Activated naive CD4-positive, alpha-beta T cell treated with anti-CD3 and anti-CD28 coated beads, Interleukin-2, amount 50 U/mL, for 24 hours (primary cell): ENCODE measurements at regions not wholly inside any gene's neighbourhood (a gene's known extent, or its start where the extent isn't known, plus 50 kb on each side); places are given as distances from the start of the nearest gene placed in this dataset.

Source experiments
- H3K27ac Mint-ChIP-seq: one replicate; pipeline ENCODE4 v1.8.0; 2021; ENCODE audit warnings: mild to moderate bottlenecking, mixed read lengths
- H3K27me3 Mint-ChIP-seq: one replicate; pipeline ENCODE4 v1.8.0; 2021; ENCODE audit warnings: mixed read lengths
- H3K36me3 Mint-ChIP-seq: one replicate; pipeline ENCODE4 v1.8.0; 2021; ENCODE audit warnings: mixed read lengths
- H3K4me1 Mint-ChIP-seq: one replicate; pipeline ENCODE4 v1.8.0; 2021; ENCODE audit warnings: mixed read lengths
- H3K4me3 Mint-ChIP-seq: one replicate; pipeline ENCODE4 v1.8.0; 2021; ENCODE audit warnings: mild to moderate bottlenecking, mixed read lengths
- H3K9me3 Mint-ChIP-seq: one replicate; pipeline ENCODE4 v1.8.0; 2021; ENCODE audit warnings: mixed read lengths

- Mint-ChIP-seq H3K4me3 (no peak overlapping the region), H3K36me3 (no peaks in the 10 kb centered on the region), H3K4me1 (no peaks in the 10 kb centered on the region), H3K27me3 (no peaks in the 10 kb centered on the region), H3K9me3 (no peaks in the 10 kb centered on the region), H3K27ac (no peak overlapping the region)
Observed at GRCh38 chr2:238580486-238580885, 153.8 kb downstream of the ASB1 start.

GRCh38 chr2:238581126-238581525 is 154.4 kb downstream of the ASB1 start:
- no peaks in the 10 kb centered on the region for H3K36me3 Mint-ChIP-seq
- H3K4me1 Mint-ChIP-seq: no peaks in the 10 kb centered on the region
- H3K27ac Mint-ChIP-seq: no peak overlapping the region
- H3K27me3 Mint-ChIP-seq: no peaks in the 10 kb centered on the region
- H3K4me3 Mint-ChIP-seq: no peak overlapping the region
- no peaks in the 10 kb centered on the region for H3K9me3 Mint-ChIP-seq

GRCh38 chr2:238582159-238582558 is 155.4 kb downstream of the ASB1 start:
- no peaks in the 10 kb centered on the region for H3K4me1 Mint-ChIP-seq
- no peak overlapping the region for H3K27ac Mint-ChIP-seq
- H3K27me3 Mint-ChIP-seq: no peaks in the 10 kb centered on the region
- H3K36me3 Mint-ChIP-seq: no peaks in the 10 kb centered on the region
- H3K4me3 Mint-ChIP-seq: no peak overlapping the region
- no peaks in the 10 kb centered on the region for H3K9me3 Mint-ChIP-seq

GRCh38 chr2:238584617-238585016 is 157.9 kb downstream of the ASB1 start:
- no peaks in the 10 kb centered on the region for H3K9me3 Mint-ChIP-seq
- no peaks in the 10 kb centered on the region for H3K4me1 Mint-ChIP-seq
- no peak overlapping the region for H3K4me3 Mint-ChIP-seq
- no peaks in the 10 kb centered on the region for H3K27me3 Mint-ChIP-seq
- H3K27ac Mint-ChIP-seq: no peak overlapping the region
- H3K36me3 Mint-ChIP-seq: no peaks in the 10 kb centered on the region

GRCh38 chr2:238585836-238586821 is 159.4 kb downstream of the ASB1 start:
- H3K4me1 Mint-ChIP-seq: no peaks in the 10 kb centered on the region
- H3K4me3 Mint-ChIP-seq: no peak overlapping the region
- no peaks in the 10 kb centered on the region for H3K9me3 Mint-ChIP-seq
- H3K36me3 Mint-ChIP-seq: no peaks in the 10 kb centered on the region
- no peak overlapping the region for H3K27ac Mint-ChIP-seq
- no peaks in the 10 kb centered on the region for H3K27me3 Mint-ChIP-seq

GRCh38 chr2:238586931-238587775 is 160.4 kb downstream of the ASB1 start:
- H3K36me3 Mint-ChIP-seq: no peaks in the 10 kb centered on the region
- H3K27ac Mint-ChIP-seq: no peak overlapping the region
- no peaks in the 10 kb centered on the region for H3K4me1 Mint-ChIP-seq
- H3K4me3 Mint-ChIP-seq: no peak overlapping the region
- H3K27me3 Mint-ChIP-seq: no peaks in the 10 kb centered on the region
- no peaks in the 10 kb centered on the region for H3K9me3 Mint-ChIP-seq

- Mint-ChIP-seq H3K9me3 (no peaks in the 10 kb centered on the region), H3K27ac (no peak overlapping the region), H3K4me1 (no peaks in the 10 kb centered on the region), H3K36me3 (no peaks in the 10 kb centered on the region), H3K27me3 (no peaks in the 10 kb centered on the region), H3K4me3 (no peak overlapping the region)
Observed at GRCh38 chr2:238587776-238588660, 161.3 kb downstream of the ASB1 start.

GRCh38 chr2:238589591-238590460 is 163.1 kb downstream of the ASB1 start:
- Mint-ChIP-seq H3K27me3 (no peaks in the 10 kb centered on the region), H3K4me3 (no peak overlapping the region), H3K4me1 (no peaks in the 10 kb centered on the region), H3K9me3 (no peaks in the 10 kb centered on the region), H3K36me3 (no peaks in the 10 kb centered on the region), H3K27ac (no peak overlapping the region)

GRCh38 chr2:238591732-238592131 is 165.0 kb downstream of the ASB1 start:
- Mint-ChIP-seq H3K27me3 (no peaks in the 10 kb centered on the region), H3K36me3 (no peaks in the 10 kb centered on the region), H3K4me3 (no peak overlapping the region), H3K9me3 (no peaks in the 10 kb centered on the region), H3K4me1 (no peaks in the 10 kb centered on the region), H3K27ac (no peak overlapping the region)

- Mint-ChIP-seq H3K9me3 (no peaks in the 10 kb centered on the region), H3K4me3 (no peak overlapping the region), H3K36me3 (no peaks in the 10 kb centered on the region), H3K27ac (no peak overlapping the region), H3K27me3 (no peaks in the 10 kb centered on the region), H3K4me1 (no peaks in the 10 kb centered on the region)
Observed at GRCh38 chr2:238593236-238593635, 166.5 kb downstream of the ASB1 start.

GRCh38 chr2:238593678-238594077 is 167.0 kb downstream of the ASB1 start:
- H3K27ac Mint-ChIP-seq: no peak overlapping the region
- no peaks in the 10 kb centered on the region for H3K36me3 Mint-ChIP-seq
- no peaks in the 10 kb centered on the region for H3K27me3 Mint-ChIP-seq
- no peaks in the 10 kb centered on the region for H3K4me1 Mint-ChIP-seq
- H3K4me3 Mint-ChIP-seq: no peak overlapping the region
- H3K9me3 Mint-ChIP-seq: no peaks in the 10 kb centered on the region

GRCh38 chr2:238594796-238595749 is 168.3 kb downstream of the ASB1 start:
- Mint-ChIP-seq H3K27me3 (no peaks in the 10 kb centered on the region), H3K4me3 (no peak overlapping the region), H3K9me3 (no peaks in the 10 kb centered on the region), H3K4me1 (no peaks in the 10 kb centered on the region), H3K36me3 (no peaks in the 10 kb centered on the region), H3K27ac (no peak overlapping the region)

GRCh38 chr2:238595750-238596570 is 169.2 kb downstream of the ASB1 start:
- Mint-ChIP-seq H3K4me3 (no peak overlapping the region), H3K9me3 (no peaks in the 10 kb centered on the region), H3K27me3 (no peaks in the 10 kb centered on the region), H3K4me1 (no peaks in the 10 kb centered on the region), H3K27ac (no peak overlapping the region), H3K36me3 (no peaks in the 10 kb centered on the region)
